H1 (cell line): ENCODE measurements at regions not wholly inside any gene's neighbourhood (a gene's known extent, or its start where the extent isn't known, plus 50 kb on each side); places are given as distances from the start of the nearest gene placed in this dataset.

Source experiments
- CTCF ChIA-PET: fragments of 300-600 bp; sonication (Branson Sonifier 250); formaldehyde crosslinking; loops from one replicate; lab custom pipeline; 2021; ENCODE audit not compliant: partially characterized antibody; lab: Charles Lee
- POLR2A ChIA-PET: fragments of 300-600 bp; sonication (Branson Sonifier 250); formaldehyde crosslinking; loops from one replicate; lab custom pipeline; 2021; ENCODE audit warnings: inconsistent platforms; ENCODE audit not compliant: partially characterized antibody; lab: Charles Lee
- DNase-seq, 2 experiments: peaks; one replicate each; pipeline versions ENCODE4 v3.0.0 to v3.0.0-alpha.2; 2010 to 2022; ENCODE audit warnings: low spot score in 2 of 2, low read depth in 1 of 2, mixed read lengths in 1 of 2
- FAIRE-seq: peaks from 2 replicates; lab custom pipeline; 2011; peaks lifted over from hg19 to GRCh38; lab: Jason Lieb, UNC
- H2AFZ ChIP-seq: 2 replicates; pipeline ENCODE4 v1.8.1; 2012; ENCODE audit warnings: low read length, inconsistent platforms
- H2AK5ac ChIP-seq: 2 replicates; pipeline ENCODE4 v1.6.1; 2013; ENCODE audit warnings: low read depth, low read length
- H2BK120ac ChIP-seq: replicated peaks from 2 replicates; pipeline ENCODE3; 2013; ENCODE audit warnings: low read depth, low read length, inconsistent platforms
- H2BK12ac ChIP-seq: 2 replicates; pipeline ENCODE4 v1.6.1; 2013; ENCODE audit warnings: low read depth, low read length
- H2BK15ac ChIP-seq: 2 replicates; pipeline ENCODE4 v1.6.1; 2013; ENCODE audit warnings: low read length
- H2BK20ac ChIP-seq: 2 replicates; pipeline ENCODE4 v1.6.1; 2013; ENCODE audit warnings: low read length
- H2BK5ac ChIP-seq: 2 replicates; pipeline ENCODE4 v1.6.1; 2013; ENCODE audit warnings: low read depth, low read length
- H3K14ac ChIP-seq: 2 replicates; pipeline ENCODE4 v1.6.1; 2013; ENCODE audit warnings: inconsistent platforms; ENCODE audit not compliant: insufficient read length
- H3K18ac ChIP-seq: 2 replicates; pipeline ENCODE4 v1.6.1; 2013; ENCODE audit warnings: low read length; ENCODE audit errors: extremely low read depth
- H3K23ac ChIP-seq: 2 replicates; pipeline ENCODE4 v1.6.1; 2013; ENCODE audit warnings: inconsistent platforms; ENCODE audit not compliant: insufficient read length
- H3K23me2 ChIP-seq: 2 replicates; pipeline ENCODE4 v1.6.1; 2013; ENCODE audit warnings: low read depth, low read length
- H3K27ac ChIP-seq: 2 replicates; pipeline ENCODE4 v1.6.1; 2011; ENCODE audit warnings: low read depth, low read length, inconsistent platforms
- H3K27me3 ChIP-seq, 4 experiments: replicated peaks in 1 of 4; 1 replicate in 1 of 4; 2 replicates in 3 of 4; pipeline versions ENCODE4 v1.6.1 to v1.8.1; 2011 to 2013; ENCODE audit warnings: low read length in 3 of 4, mild to moderate bottlenecking in 3 of 4, inconsistent platforms in 2 of 4, mixed read lengths in 2 of 4, moderate library complexity in 1 of 4; ENCODE audit not compliant: control insufficient read depth in 3 of 4, insufficient read depth in 3 of 4; ENCODE audit errors: extremely low read depth in 1 of 4
- H3K36me3 ChIP-seq, 4 experiments: 2 replicates each; pipeline versions ENCODE4 v1.6.1 to v1.8.1; 2011 to 2013; ENCODE audit warnings: mild to moderate bottlenecking in 4 of 4, low read length in 3 of 4, moderate library complexity in 2 of 4, control low read depth in 1 of 4, inconsistent platforms in 1 of 4; ENCODE audit not compliant: insufficient read depth in 4 of 4, control insufficient read depth in 2 of 4
- H3K4ac ChIP-seq: replicated peaks from 2 replicates; pipeline ENCODE3; 2013; ENCODE audit warnings: low read length, low read depth, mixed read lengths, inconsistent platforms; ENCODE audit not compliant: insufficient read length
- H3K4me1 ChIP-seq, 4 experiments: replicated peaks in 1 of 4; 1 replicate in 1 of 4; 2 replicates in 3 of 4; pipeline versions ENCODE4 v1.6.1 to v1.8.1; 2011 to 2013; ENCODE audit warnings: low read length in 3 of 4, inconsistent platforms in 2 of 4, mixed read lengths in 1 of 4; ENCODE audit not compliant: insufficient read depth in 4 of 4, control insufficient read depth in 3 of 4
- H3K4me2 ChIP-seq, 2 experiments: 2 replicates each; pipeline versions ENCODE4 v1.6.1 to v1.8.1; 2011 to 2013; ENCODE audit warnings: low read depth in 2 of 2, low read length in 2 of 2, control low read depth in 1 of 2, inconsistent platforms in 1 of 2, mild to moderate bottlenecking in 1 of 2; ENCODE audit not compliant: insufficient read depth in 1 of 2
- H3K4me3 ChIP-seq, 4 experiments: fragments of 200-600, 300-600 bp in 1 of 4; sonication (generic), shearing (Covaris generic), sonication (Bioruptor Twin) in 1 of 4; 2 replicates each; pipeline versions ENCODE4 v1.5.1 to v1.8.1; 2011 to 2016; ENCODE audit warnings: low read length in 4 of 4, low read depth in 3 of 4, control low read depth in 2 of 4, inconsistent platforms in 2 of 4, mild to moderate bottlenecking in 2 of 4, mixed read lengths in 1 of 4, moderate library complexity in 1 of 4; ENCODE audit not compliant: insufficient read depth in 2 of 4; ENCODE audit errors: extremely low read depth in 1 of 4
- H3K56ac ChIP-seq: replicated peaks from 2 replicates; pipeline ENCODE3; 2013; ENCODE audit warnings: low read depth, mild to moderate bottlenecking, mixed read lengths, low read length, inconsistent platforms; ENCODE audit not compliant: insufficient read length
- H3K79me1 ChIP-seq: 2 replicates; pipeline ENCODE4 v1.6.1; 2013; ENCODE audit warnings: low read depth, low read length, control low read depth
- H3K79me2 ChIP-seq, 2 experiments: 2 replicates each; pipeline versions ENCODE4 v1.6.1 to v1.8.1; 2012 to 2013; ENCODE audit warnings: low read length in 2 of 2, mild to moderate bottlenecking in 2 of 2, inconsistent platforms in 1 of 2; ENCODE audit not compliant: insufficient read depth in 2 of 2, control insufficient read depth in 1 of 2
- H3K9ac ChIP-seq, 4 experiments: replicated peaks in 1 of 4; 1 replicate in 1 of 4; 2 replicates in 3 of 4; pipeline versions ENCODE4 v1.6.1 to v1.8.1; 2011 to 2013; ENCODE audit warnings: low read depth in 3 of 4, low read length in 3 of 4, control low read depth in 2 of 4, mild to moderate bottlenecking in 2 of 4, moderate library complexity in 2 of 4, inconsistent platforms in 1 of 4; ENCODE audit errors: extremely low read depth in 1 of 4
- H3K9me3 ChIP-seq, 2 experiments: 2 replicates each; pipeline versions ENCODE4 v1.6.1 to v1.8.1; 2012 to 2013; ENCODE audit warnings: mild to moderate bottlenecking in 2 of 2, moderate library complexity in 2 of 2, control low read depth in 1 of 2, inconsistent platforms in 1 of 2, low read depth in 1 of 2, low read length in 1 of 2, mixed read lengths in 1 of 2; ENCODE audit not compliant: insufficient read depth in 2 of 2
- H4K20me1 ChIP-seq, 2 experiments: replicated peaks in 1 of 2; 2 replicates each; pipeline versions ENCODE3 to v1.8.1; 2011 to 2013; ENCODE audit warnings: inconsistent platforms in 2 of 2, low read length in 2 of 2, mild to moderate bottlenecking in 1 of 2; ENCODE audit not compliant: insufficient read depth in 2 of 2, control insufficient read depth in 1 of 2
- H4K5ac ChIP-seq: 2 replicates; pipeline ENCODE4 v1.6.1; 2013; ENCODE audit warnings: low read length, low read depth, mixed read lengths, inconsistent platforms; ENCODE audit not compliant: insufficient read length
- H4K8ac ChIP-seq: 2 replicates; pipeline ENCODE4 v1.8.0; 2013; ENCODE audit warnings: mild to moderate bottlenecking, moderate library complexity, low read length, inconsistent platforms; ENCODE audit not compliant: insufficient read depth; ENCODE audit errors: extremely low read depth
- H4K91ac ChIP-seq: replicated peaks from 2 replicates; pipeline ENCODE3; 2013; ENCODE audit warnings: low read length, mixed read lengths, inconsistent platforms; ENCODE audit not compliant: insufficient read length
- BACH1 ChIP-seq: IDR thresholded peaks from 2 replicates; pipeline ENCODE4 v1.6.1; 2012; ENCODE audit warnings: low read length, improper control_type of control experiment
- CBX5 ChIP-seq: fragments of 300-800, 300-1000 bp; sonication (generic); IDR thresholded peaks from 2 replicates; pipeline ENCODE4 v1.7.1; 2016; ENCODE audit warnings: antibody characterized with exemption, low read length, low read depth
- CEBPB ChIP-seq: IDR thresholded peaks from 2 replicates; pipeline ENCODE4 v1.6.1; 2012; ENCODE audit warnings: low read depth, low read length
- CHD1 ChIP-seq: IDR thresholded peaks from 2 replicates; pipeline ENCODE4 v1.6.1; 2012; ENCODE audit warnings: low read depth, low read length, improper control_type of control experiment
- GTF2F1 ChIP-seq: IDR thresholded peaks from 2 replicates; pipeline ENCODE4 v1.6.1; 2012; ENCODE audit warnings: low read depth, low read length, improper control_type of control experiment, borderline replicate concordance
- JUN ChIP-seq: IDR thresholded peaks from 2 replicates; pipeline ENCODE4 v1.6.1; 2011; ENCODE audit warnings: low read depth, mild to moderate bottlenecking, improper control_type of control experiment, low read length
- KDM1A ChIP-seq: fragments of 200-600, 300-600 bp; sonication (generic); IDR thresholded peaks from 2 replicates; pipeline ENCODE4 v1.7.1; 2016; ENCODE audit warnings: mild to moderate bottlenecking, low read length, borderline replicate concordance
- MAFK ChIP-seq: IDR thresholded peaks from 2 replicates; pipeline ENCODE4 v1.6.1; 2012; ENCODE audit warnings: low read depth, mild to moderate bottlenecking, improper control_type of control experiment, low read length
- PHF8 ChIP-seq: fragments of 200-600 bp; sonication (generic); conservative IDR thresholded peaks from 2 replicates; pipeline ENCODE4 v1.7.1; 2012; ENCODE audit warnings: low read depth, mild to moderate bottlenecking, inconsistent platforms, low read length, moderate library complexity
- POLR2AphosphoS5 ChIP-seq: IDR thresholded peaks from 2 replicates; pipeline ENCODE4 v1.6.1; 2011; ENCODE audit warnings: low read depth, low read length
- SP2 ChIP-seq: IDR thresholded peaks from 2 replicates; pipeline ENCODE4 v1.6.1; 2012; ENCODE audit warnings: mild to moderate bottlenecking, low read length, inconsistent platforms
- SRF ChIP-seq: IDR thresholded peaks from 2 replicates; pipeline ENCODE4 v1.6.1; 2011; ENCODE audit warnings: mild to moderate bottlenecking, low read depth, low read length, moderate library complexity
- TCF12 ChIP-seq: IDR thresholded peaks from 2 replicates; pipeline ENCODE4 v1.6.1; 2011; ENCODE audit warnings: low read depth, mild to moderate bottlenecking, low read length
- WGBS, 2 experiments: shearing (Covaris generic) in 1 of 2; methylation state at CpG; one replicate each; pipeline versions ENCODE4 v1.1.6 to v1.1.7; 2013 to 2015; ENCODE audit warnings: low lambda C conversion rate in 2 of 2, mixed read lengths in 2 of 2, inconsistent platforms in 1 of 2, low coverage in 1 of 2, missing lambda C conversion rate in 1 of 2; ENCODE audit not compliant: insufficient replicate concordance in 2 of 2, insufficient coverage in 1 of 2, insufficient read length in 1 of 2; ENCODE audit errors: extremely low coverage in 1 of 2, missing lambda C conversion rate in 1 of 2; 5-methylcytosine and 5-hydroxymethylcytosine counted together
- TF ChIP-seq, protein P1 (sequence below): IDR thresholded peaks from 2 replicates; pipeline ENCODE4 v1.6.1; 2012; ENCODE audit warnings: low read length, inconsistent platforms

- H3K4ac ChIP-seq = no peak overlapping the region
- no peak overlapping the region for H2BK5ac ChIP-seq
- ChIA-PET CTCF (interaction anchor here (0.6 to 5.0 kb wide), 3 partner anchors 10 to 228 kb away, joined by 3 to 17 read pairs (median 17); no protein-coding TSS in a partner anchor), POLR2A (no interaction called here)
- no peaks in the 10 kb centered on the region for H3K9me3 ChIP-seq
- H3K4me1 ChIP-seq = peaks cover 0 to 3% (median 0%) of the 10 kb centered on the region in 4 experiments; a peak in 1 of 7 replicates
- H4K5ac ChIP-seq = no peak overlapping the region
- H3K27ac ChIP-seq = no peak overlapping the region
- H3K27me3 ChIP-seq = no peaks in the 10 kb centered on the region; a peak in 1 of 7 replicates
- H3K36me3 ChIP-seq = no peaks in the 10 kb centered on the region
- H2BK120ac ChIP-seq = no peak overlapping the region
- no peaks in the 10 kb centered on the region for H3K79me2 ChIP-seq
- peak overlapping the region; percentile 61 for H3K14ac ChIP-seq
- DNase-seq = no peak
- no peak overlapping the region for H2BK12ac ChIP-seq
- no peak overlapping the region for H3K23ac ChIP-seq
- H3K4me3 ChIP-seq = no peak overlapping the region
- peak overlapping the region; percentile 68; the same call in 1 of the 2 replicates for H2AFZ ChIP-seq
- peaks cover 0 to 2% of the 10 kb centered on the region in 2 experiments for H4K20me1 ChIP-seq
- no peak overlapping the region for H2BK15ac ChIP-seq
- H3K4me2 ChIP-seq = no peak overlapping the region
- no peak overlapping the region for H3K9ac ChIP-seq
- no peak overlapping the region for H2BK20ac ChIP-seq
- H3K18ac ChIP-seq = no peak overlapping the region
- 62% methylated on average over 7 of the region's 7 CpGs; no CpG with 5 or more reads in 1 of the 2 experiments for WGBS, 2 experiments
- no peak overlapping the region for H4K8ac ChIP-seq
- no peaks in the 10 kb centered on the region for H3K23me2 ChIP-seq
- H4K91ac ChIP-seq = no peak overlapping the region
- H3K79me1 ChIP-seq = no peaks in the 10 kb centered on the region; the same call in 1 of the 2 replicates
- H3K56ac ChIP-seq = no peak overlapping the region
- no peak for FAIRE-seq
- H2AK5ac ChIP-seq = no peak overlapping the region
- TF ChIP-seq GTF2F1 (no peak), SP2 (no peak), MAFK (no peak), CBX5 (no peak), CHD1 (no peak), KDM1A (no peak), SRF (no peak), JUN (no peak), POLR2AphosphoS5 (no peak), TCF12 (no peak), BACH1 (no peak), PHF8 (no peak), CEBPB (no peak)
- TF ChIP-seq, protein P1, sequence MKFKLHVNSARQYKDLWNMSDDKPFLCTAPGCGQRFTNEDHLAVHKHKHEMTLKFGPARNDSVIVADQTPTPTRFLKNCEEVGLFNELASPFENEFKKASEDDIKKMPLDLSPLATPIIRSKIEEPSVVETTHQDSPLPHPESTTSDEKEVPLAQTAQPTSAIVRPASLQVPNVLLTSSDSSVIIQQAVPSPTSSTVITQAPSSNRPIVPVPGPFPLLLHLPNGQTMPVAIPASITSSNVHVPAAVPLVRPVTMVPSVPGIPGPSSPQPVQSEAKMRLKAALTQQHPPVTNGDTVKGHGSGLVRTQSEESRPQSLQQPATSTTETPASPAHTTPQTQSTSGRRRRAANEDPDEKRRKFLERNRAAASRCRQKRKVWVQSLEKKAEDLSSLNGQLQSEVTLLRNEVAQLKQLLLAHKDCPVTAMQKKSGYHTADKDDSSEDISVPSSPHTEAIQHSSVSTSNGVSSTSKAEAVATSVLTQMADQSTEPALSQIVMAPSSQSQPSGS = no peak
These were observed 152.1 kb upstream of the MKI67 start for GRCh38 chr10:128278362-128278761.
